ENCODE measurements at regions not wholly inside any gene's neighbourhood (a gene's known extent, or its start where the extent isn't known, plus 50 kb on each side); places are given as distances from the start of the nearest gene placed in this dataset.

- no peak overlapping the region for H3K9ac ChIP-seq (ENCODE audit: low read length)
- no peaks in the 10 kb centered on the region for H3K9me3 ChIP-seq (replicated peaks; ENCODE audit: insufficient read depth, low read length)
- H3K9me2 ChIP-seq (replicated peaks; ENCODE audit: insufficient read depth, low read length): no peaks in the 10 kb centered on the region
- no peaks in the 10 kb centered on the region for H3K4me1 ChIP-seq (ENCODE audit: low read length)
- no peak overlapping the region for H3K27ac ChIP-seq (ENCODE audit: low read length)
- H3K27me3 ChIP-seq (replicated peaks; ENCODE audit: insufficient read depth, low read length): peaks cover 62% of the 10 kb centered on the region
- no peaks in the 10 kb centered on the region for H3F3A ChIP-seq (ENCODE audit: insufficient read depth, low read length)
- no peak overlapping the region for H3K4me3 ChIP-seq (ENCODE audit: low read length)
- no peaks in the 10 kb centered on the region for H3K36me3 ChIP-seq (replicated peaks; ENCODE audit: insufficient read depth, low read length)
- no peak overlapping the region for H2AFZ ChIP-seq (ENCODE audit: low read length)
- TF ChIP-seq, protein P1, sequence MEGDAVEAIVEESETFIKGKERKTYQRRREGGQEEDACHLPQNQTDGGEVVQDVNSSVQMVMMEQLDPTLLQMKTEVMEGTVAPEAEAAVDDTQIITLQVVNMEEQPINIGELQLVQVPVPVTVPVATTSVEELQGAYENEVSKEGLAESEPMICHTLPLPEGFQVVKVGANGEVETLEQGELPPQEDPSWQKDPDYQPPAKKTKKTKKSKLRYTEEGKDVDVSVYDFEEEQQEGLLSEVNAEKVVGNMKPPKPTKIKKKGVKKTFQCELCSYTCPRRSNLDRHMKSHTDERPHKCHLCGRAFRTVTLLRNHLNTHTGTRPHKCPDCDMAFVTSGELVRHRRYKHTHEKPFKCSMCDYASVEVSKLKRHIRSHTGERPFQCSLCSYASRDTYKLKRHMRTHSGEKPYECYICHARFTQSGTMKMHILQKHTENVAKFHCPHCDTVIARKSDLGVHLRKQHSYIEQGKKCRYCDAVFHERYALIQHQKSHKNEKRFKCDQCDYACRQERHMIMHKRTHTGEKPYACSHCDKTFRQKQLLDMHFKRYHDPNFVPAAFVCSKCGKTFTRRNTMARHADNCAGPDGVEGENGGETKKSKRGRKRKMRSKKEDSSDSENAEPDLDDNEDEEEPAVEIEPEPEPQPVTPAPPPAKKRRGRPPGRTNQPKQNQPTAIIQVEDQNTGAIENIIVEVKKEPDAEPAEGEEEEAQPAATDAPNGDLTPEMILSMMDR (IDR thresholded peaks at IDR 0.05; ENCODE audit: low read length): no peak
- TF ChIP-seq EZH2 (optimal IDR thresholded peaks at IDR 0.05; ENCODE audit: low read depth, low read length) (no peak), EZH2phosphoT487 (IDR thresholded peaks at IDR 0.05; ENCODE audit: low read length) (no peak)
- DNase-seq: no peak
- no peak overlapping the region for H3K4me2 ChIP-seq (ENCODE audit: low read depth, low read length)
- no peaks in the 10 kb centered on the region for H3K79me2 ChIP-seq (ENCODE audit: low read length)
- no peaks in the 10 kb centered on the region for H4K20me1 ChIP-seq (ENCODE audit: insufficient read depth, low read length)
Observed at GRCh38 chr2:240199133-240199870, 58.8 kb upstream of the OTOS start.

- Histone ChIP-seq H3K9me2 (replicated peaks; ENCODE audit: insufficient read depth, low read length) (no peaks in the 10 kb centered on the region), H3K9me3 (replicated peaks; ENCODE audit: insufficient read depth, low read length) (no peaks in the 10 kb centered on the region), H2AFZ (ENCODE audit: low read length) (no peak overlapping the region), H3K27me3 (replicated peaks; ENCODE audit: insufficient read depth, low read length) (peaks cover 64% of the 10 kb centered on the region), H3K36me3 (replicated peaks; ENCODE audit: insufficient read depth, low read length) (no peaks in the 10 kb centered on the region), H3F3A (ENCODE audit: insufficient read depth, low read length) (no peaks in the 10 kb centered on the region), H3K9ac (ENCODE audit: low read length) (no peak overlapping the region), H3K4me2 (ENCODE audit: low read depth, low read length) (no peak overlapping the region), H3K4me3 (ENCODE audit: low read length) (no peak overlapping the region), H3K27ac (ENCODE audit: low read length) (no peak overlapping the region), H3K4me1 (ENCODE audit: low read length) (no peaks in the 10 kb centered on the region), H4K20me1 (ENCODE audit: insufficient read depth, low read length) (no peaks in the 10 kb centered on the region), H3K79me2 (ENCODE audit: low read length) (no peaks in the 10 kb centered on the region)
- no peak for TF ChIP-seq EZH2 (optimal IDR thresholded peaks at IDR 0.05; ENCODE audit: low read depth, low read length)
- TF ChIP-seq, protein P1 (IDR thresholded peaks at IDR 0.05; ENCODE audit: low read length): no peak
- TF ChIP-seq EZH2phosphoT487 (IDR thresholded peaks at IDR 0.05; ENCODE audit: low read length): no peak
- peak; percentile 26 for DNase-seq
Observed at GRCh38 chr2:240200230-240201051, 60.0 kb upstream of the OTOS start.

- H3K27me3 ChIP-seq (replicated peaks; ENCODE audit: insufficient read depth, low read length): peaks cover 71% of the 10 kb centered on the region
- H3K9ac ChIP-seq (ENCODE audit: low read length): no peak overlapping the region
- no peaks in the 10 kb centered on the region for H3K36me3 ChIP-seq (replicated peaks; ENCODE audit: insufficient read depth, low read length)
- H3K4me3 ChIP-seq (ENCODE audit: low read length): no peak overlapping the region
- TF ChIP-seq, protein P1 (IDR thresholded peaks at IDR 0.05; ENCODE audit: low read length): no peak
- no peak for TF ChIP-seq EZH2 (optimal IDR thresholded peaks at IDR 0.05; ENCODE audit: low read depth, low read length)
- TF ChIP-seq EZH2phosphoT487 (IDR thresholded peaks at IDR 0.05; ENCODE audit: low read length): no peak
- no peak for DNase-seq
- no peaks in the 10 kb centered on the region for H3K4me1 ChIP-seq (ENCODE audit: low read length)
- H3K9me3 ChIP-seq (replicated peaks; ENCODE audit: insufficient read depth, low read length): no peaks in the 10 kb centered on the region
- no peak overlapping the region for H2AFZ ChIP-seq (ENCODE audit: low read length)
- H4K20me1 ChIP-seq (ENCODE audit: insufficient read depth, low read length): no peaks in the 10 kb centered on the region
- no peaks in the 10 kb centered on the region for H3K9me2 ChIP-seq (replicated peaks; ENCODE audit: insufficient read depth, low read length)
- no peaks in the 10 kb centered on the region for H3F3A ChIP-seq (ENCODE audit: insufficient read depth, low read length)
- H3K27ac ChIP-seq (ENCODE audit: low read length): no peak overlapping the region
- no peaks in the 10 kb centered on the region for H3K79me2 ChIP-seq (ENCODE audit: low read length)
- no peak overlapping the region for H3K4me2 ChIP-seq (ENCODE audit: low read depth, low read length)
Observed at GRCh38 chr2:240201866-240202265, 61.4 kb upstream of the OTOS start.
